Right atrium auricular region (tissue), 2 donors: ENCODE measurements at regions not wholly inside any gene's neighbourhood (a gene's known extent, or its start where the extent isn't known, plus 50 kb on each side); places are given as distances from the start of the nearest gene placed in this dataset.

Experiments
- DNase-seq: peaks from one replicate; pipeline ENCODE4 v3.0.0-alpha.2; 2019; ENCODE audit warnings: low spot score
- H3K27ac ChIP-seq, 2 donors: fragments of 200-600 bp; sonication (generic); 1 replicate in 1 of 2; 2 replicates in 1 of 2; pipeline ENCODE4 v1.5.1; 2016 to 2019
- H3K27me3 ChIP-seq, 2 donors: fragments of 200-600 bp; sonication (generic); one replicate each; pipeline versions ENCODE4 v1.5.1 to v1.6.0; 2017 to 2019
- H3K36me3 ChIP-seq: fragments of 200-600 bp; sonication (generic); one replicate; pipeline ENCODE4 v1.5.1; 2016
- H3K4me1 ChIP-seq, 2 donors: fragments of 200-600 bp; sonication (generic); one replicate each; pipeline versions ENCODE4 v1.5.1 to v1.6.0; 2017 to 2019
- H3K4me3 ChIP-seq, 2 donors: fragments of 200-600 bp; sonication (generic); 1 replicate in 1 of 2; 2 replicates in 1 of 2; pipeline ENCODE4 v1.5.1; 2017 to 2019; ENCODE audit warnings: mild to moderate bottlenecking in 1 of 2, moderate library complexity in 1 of 2
- H3K9me3 ChIP-seq, 2 donors: fragments of 200-600 bp; sonication (generic); one replicate each; pipeline ENCODE4 v1.5.1; 2019
- CTCF ChIP-seq, 2 donors: fragments of 200-600 bp; sonication (generic); IDR thresholded peaks; one replicate each; pipeline ENCODE4 v1.5.1; 2019; ENCODE audit warnings: antibody characterized with exemption in 2 of 2

GRCh38 chr12:123046431-123046830, 66.0 kb downstream of the ARL6IP4 start:
- Histone ChIP-seq H3K36me3 (no peaks in the 10 kb centered on the region), H3K27me3 (no peaks in the 10 kb centered on the region), H3K9me3 (no peaks in the 10 kb centered on the region), H3K4me1 (peaks cover 0 to 69% of the 10 kb centered on the region in 2 donors), H3K27ac (no peak overlapping the region), H3K4me3 (no peak overlapping the region)
- TF ChIP-seq CTCF (IDR thresholded peaks at IDR 0.05): no peak
- no peak for DNase-seq

GRCh38 chr12:123045678-123046077, 65.2 kb downstream of the ARL6IP4 start:
- Histone ChIP-seq H3K36me3 (no peaks in the 10 kb centered on the region), H3K27me3 (no peaks in the 10 kb centered on the region), H3K4me1 (peaks cover 0 to 61% of the 10 kb centered on the region in 2 donors), H3K9me3 (no peaks in the 10 kb centered on the region), H3K27ac (no peak overlapping the region), H3K4me3 (no peak overlapping the region)
- DNase-seq: no peak
- TF ChIP-seq CTCF (IDR thresholded peaks at IDR 0.05): no peak

GRCh38 chr12:123044351-123044750, 63.9 kb downstream of the ARL6IP4 start:
- no peak for TF ChIP-seq CTCF (IDR thresholded peaks at IDR 0.05)
- Histone ChIP-seq H3K27ac (peak overlapping the region in 1 of 2 donors; percentile 42), H3K4me3 (no peak overlapping the region), H3K27me3 (no peaks in the 10 kb centered on the region), H3K36me3 (no peaks in the 10 kb centered on the region), H3K9me3 (no peaks in the 10 kb centered on the region), H3K4me1 (peaks cover 0 to 48% of the 10 kb centered on the region in 2 donors)
- DNase-seq: no peak

GRCh38 chr12:123043536-123044001, 63.1 kb downstream of the ARL6IP4 start:
- H3K9me3 ChIP-seq: no peaks in the 10 kb centered on the region
- peak overlapping the region; percentile 26 to 42 for H3K27ac ChIP-seq
- H3K4me1 ChIP-seq: peaks cover 0 to 45% of the 10 kb centered on the region in 2 donors
- peak; percentile 81 for DNase-seq
- H3K36me3 ChIP-seq: no peaks in the 10 kb centered on the region
- H3K4me3 ChIP-seq: no peak overlapping the region
- peak; percentile 73 to 78 for TF ChIP-seq CTCF (IDR thresholded peaks at IDR 0.05)
- H3K27me3 ChIP-seq: no peaks in the 10 kb centered on the region

GRCh38 chr12:123042833-123043232, 62.4 kb downstream of the ARL6IP4 start:
- no peak for TF ChIP-seq CTCF (IDR thresholded peaks at IDR 0.05)
- Histone ChIP-seq H3K9me3 (no peaks in the 10 kb centered on the region), H3K27ac (peak overlapping the region in 1 of 2 donors; percentile 42)

More at GRCh38 chr12:123042833-123043232, 62.4 kb downstream of the ARL6IP4 start:
- no peak for DNase-seq
- Histone ChIP-seq H3K4me3 (no peak overlapping the region), H3K36me3 (no peaks in the 10 kb centered on the region), H3K27me3 (no peaks in the 10 kb centered on the region), H3K4me1 (peaks cover 0 to 45% of the 10 kb centered on the region in 2 donors)
